GM21526 (cell line): ENCODE measurements at regions not wholly inside any gene's neighbourhood (a gene's known extent, or its start where the extent isn't known, plus 50 kb on each side); places are given as distances from the start of the nearest gene placed in this dataset.
A peak's percentile ranks its signal among the peaks of the same experiment; 100 is the strongest.
"Not testable (repeated sequence)": the region's sequence is repeated elsewhere in the genome, so short reads cannot be mapped to it uniquely, and the experiment has no call there.

ENCODE experiments used
- ATAC-seq: cut with Tn5 transposase; IDR thresholded peaks from one replicate; pipeline ENCODE4 v1.9.1; 2021; ENCODE audit warnings: moderate library complexity; ENCODE audit not compliant: unreplicated experiment, low FRiP score

GRCh38 chr9:38342532-38342931, 50.0 kb upstream of the ALDH1B1 start:
- no peak for ATAC-seq

GRCh38 chr9:38342096-38342495, 50.4 kb upstream of the ALDH1B1 start:
- ATAC-seq = no peak

DNA sequence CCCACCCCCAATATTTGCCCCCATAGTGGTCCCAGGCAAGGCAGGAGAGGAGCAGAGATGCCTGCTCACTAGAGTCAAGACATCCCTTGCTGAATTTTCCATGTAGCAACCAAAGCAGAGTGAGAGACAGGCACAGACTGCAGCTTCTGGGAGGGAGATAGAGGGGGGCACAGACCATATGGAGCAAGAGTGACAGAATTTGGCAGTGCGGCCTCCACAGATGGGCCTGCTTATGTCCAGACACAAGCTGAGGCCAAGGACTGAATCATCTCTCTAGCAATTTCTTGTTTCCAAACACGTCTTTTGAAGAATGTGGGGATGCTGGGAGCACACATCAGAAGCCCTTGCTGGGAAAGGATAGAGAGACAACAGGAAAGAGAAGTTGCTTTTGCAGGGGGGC, 53.0 kb upstream of the ALDH1B1 start:
- ATAC-seq = no peak

DNA sequence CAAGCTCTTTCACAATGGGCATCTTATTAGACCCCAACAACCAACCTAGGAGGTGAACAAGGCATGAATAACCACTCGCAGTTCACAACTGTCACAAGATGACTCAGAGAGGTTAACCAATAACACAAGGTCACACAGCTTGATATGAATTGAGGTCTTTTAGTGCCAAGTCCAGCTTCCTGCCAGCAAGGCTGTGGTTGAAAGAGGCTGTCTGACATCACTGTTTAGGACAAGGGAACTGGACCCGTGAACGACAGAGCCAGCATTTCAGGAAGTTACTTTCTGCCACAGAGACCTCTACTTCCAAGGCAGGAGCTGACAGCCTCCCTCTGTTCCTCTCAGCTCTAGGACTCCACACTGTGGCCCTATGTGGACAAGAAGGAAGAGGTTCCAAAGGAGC, 53.4 kb upstream of the ALDH1B1 start:
- no peak for ATAC-seq

GRCh38 chr9:38338342-38339018, 54.0 kb upstream of the ALDH1B1 start:
- ATAC-seq = no peak

DNA sequence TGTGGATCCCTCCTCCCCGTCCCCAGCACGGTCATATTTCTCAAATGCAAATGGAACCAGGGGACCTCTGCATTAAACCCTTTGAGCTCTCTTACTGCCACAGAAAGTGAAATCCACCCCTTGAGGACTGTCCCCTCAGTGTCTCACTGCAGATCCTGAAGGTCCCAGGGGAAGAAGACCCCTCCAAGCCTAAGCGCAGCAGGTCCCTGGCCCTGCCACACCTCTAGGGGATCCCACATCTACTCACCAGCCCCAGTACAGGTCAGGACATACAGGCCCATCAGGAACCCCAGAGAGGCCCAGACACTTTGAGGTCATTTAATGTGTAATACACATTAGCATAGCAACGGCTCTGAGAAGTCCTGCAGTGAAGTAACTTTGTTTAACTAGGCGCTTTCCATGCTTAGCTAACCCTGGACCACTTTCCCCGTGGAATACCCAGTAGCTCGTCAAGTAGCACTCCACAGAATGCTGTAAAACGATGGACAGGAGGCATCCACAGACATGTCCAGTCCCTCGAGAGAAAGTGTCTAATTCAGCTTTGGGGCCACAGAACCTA, 54.7 kb upstream of the ALDH1B1 start:
- no peak for ATAC-seq

GRCh38 chr9:38337181-38337580, 55.3 kb upstream of the ALDH1B1 start:
- ATAC-seq = no peak

DNA sequence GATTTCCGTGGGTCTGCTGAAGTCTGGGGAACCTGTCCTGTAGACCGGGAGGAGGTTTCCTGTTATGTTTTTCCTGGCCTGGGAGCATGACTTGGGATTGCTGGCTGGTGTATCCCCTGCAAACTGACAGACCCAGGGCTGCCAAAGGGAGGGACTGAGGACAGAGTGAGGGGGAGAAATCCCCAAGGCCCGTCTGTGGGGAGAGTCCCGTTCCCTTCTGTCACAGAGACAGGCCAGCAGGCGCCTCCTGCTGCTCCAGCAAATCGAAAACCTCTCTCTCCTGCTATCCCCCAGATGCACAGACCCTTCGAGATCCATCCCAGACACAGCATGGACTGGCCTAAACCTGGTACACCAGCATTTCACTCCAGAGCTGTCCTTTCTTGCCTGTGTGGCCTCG, 56.2 kb upstream of the ALDH1B1 start:
- ATAC-seq = no peak

DNA sequence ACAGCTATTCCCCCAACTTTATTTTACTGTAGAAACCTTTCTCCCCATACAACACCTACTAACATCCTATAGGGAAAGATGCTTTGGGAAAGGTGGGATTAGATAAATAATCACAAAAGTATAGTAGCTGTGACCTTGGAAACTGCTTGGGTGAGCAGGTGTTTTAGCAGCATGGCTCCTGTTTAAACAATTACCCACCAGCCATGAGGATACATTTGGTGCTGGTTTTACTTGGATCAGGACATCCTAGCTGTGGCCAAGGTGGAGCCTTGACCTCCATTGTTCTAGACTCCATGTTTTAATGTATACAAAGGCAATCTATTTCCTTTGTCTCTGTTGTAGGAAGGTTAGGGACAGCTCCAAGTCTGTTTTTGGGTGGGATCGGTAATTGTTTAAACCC, 56.8 kb upstream of the ALDH1B1 start:
- ATAC-seq = no peak

- ATAC-seq = no peak
Observed at GRCh38 chr9:38334234-38334633, 58.3 kb upstream of the ALDH1B1 start.

GRCh38 chr9:38333047-38333446, 59.5 kb upstream of the ALDH1B1 start:
- no peak for ATAC-seq

- ATAC-seq = no peak
Observed at GRCh38 chr9:38332625-38333024, 59.9 kb upstream of the ALDH1B1 start.

- ATAC-seq = no peak
Observed at GRCh38 chr9:38331141-38331540, 61.4 kb upstream of the ALDH1B1 start.

GRCh38 chr9:38329968-38330367, 62.5 kb upstream of the ALDH1B1 start:
- ATAC-seq = no peak

DNA sequence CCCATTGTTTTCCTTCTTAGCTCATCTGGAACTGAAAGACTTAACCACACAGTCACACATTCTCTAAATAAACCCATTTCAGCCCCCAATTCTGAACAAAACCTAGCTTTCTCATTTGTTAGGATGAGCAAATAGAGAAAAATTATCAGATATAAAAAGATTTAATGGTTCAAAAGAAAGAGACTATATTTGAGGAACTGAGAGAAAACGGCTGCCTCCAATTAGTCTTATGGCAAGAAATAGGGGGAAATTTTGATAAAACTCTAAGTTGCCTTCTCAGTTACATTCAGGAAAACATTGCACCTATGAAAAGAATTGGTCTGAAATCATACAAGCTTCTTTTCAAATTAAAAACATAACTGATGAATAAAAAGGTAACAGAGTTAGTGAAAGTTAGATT, 63.7 kb upstream of the ALDH1B1 start:
- no peak for ATAC-seq

GRCh38 chr9:38326122-38326521, 66.4 kb upstream of the ALDH1B1 start:
- ATAC-seq = no peak

- ATAC-seq = not testable (repeated sequence)
Observed at GRCh38 chr9:38324213-38324612, 68.3 kb upstream of the ALDH1B1 start.

GRCh38 chr9:38322937-38323336, 69.6 kb upstream of the ALDH1B1 start:
- ATAC-seq = no peak

DNA sequence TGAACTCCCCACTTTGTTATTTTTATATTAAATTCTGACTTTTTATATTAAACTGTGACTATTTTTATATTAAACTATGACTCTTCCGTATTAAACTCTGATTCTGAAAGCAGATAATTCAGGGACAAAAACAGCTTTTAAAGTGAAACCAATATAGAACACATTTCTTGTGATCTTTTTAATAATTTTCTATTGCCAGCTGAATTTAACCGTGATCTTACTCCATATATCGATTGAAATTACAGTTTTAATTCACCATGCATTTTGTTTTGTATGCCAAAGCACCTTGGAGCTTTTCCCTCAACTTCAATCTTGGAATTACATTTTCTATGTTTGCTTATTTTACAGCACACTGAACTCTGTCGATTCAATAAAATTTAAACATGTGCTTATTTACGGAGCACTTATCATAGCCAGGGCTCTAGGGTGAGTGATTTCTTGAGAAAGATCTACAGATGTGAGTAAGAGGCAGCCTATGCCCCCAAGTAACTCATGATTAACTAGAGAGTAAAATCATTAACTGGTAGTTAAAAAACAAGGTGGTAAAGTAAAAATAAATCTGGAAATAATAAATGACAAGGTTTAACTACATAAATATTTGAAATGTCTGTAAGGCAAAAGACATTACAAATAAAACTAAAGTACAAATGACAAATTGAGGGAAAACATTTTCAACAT, 72.9 kb upstream of the ALDH1B1 start:
- ATAC-seq = no peak

GRCh38 chr9:38318759-38319495, 73.6 kb upstream of the ALDH1B1 start:
- ATAC-seq = peak; percentile 84

DNA sequence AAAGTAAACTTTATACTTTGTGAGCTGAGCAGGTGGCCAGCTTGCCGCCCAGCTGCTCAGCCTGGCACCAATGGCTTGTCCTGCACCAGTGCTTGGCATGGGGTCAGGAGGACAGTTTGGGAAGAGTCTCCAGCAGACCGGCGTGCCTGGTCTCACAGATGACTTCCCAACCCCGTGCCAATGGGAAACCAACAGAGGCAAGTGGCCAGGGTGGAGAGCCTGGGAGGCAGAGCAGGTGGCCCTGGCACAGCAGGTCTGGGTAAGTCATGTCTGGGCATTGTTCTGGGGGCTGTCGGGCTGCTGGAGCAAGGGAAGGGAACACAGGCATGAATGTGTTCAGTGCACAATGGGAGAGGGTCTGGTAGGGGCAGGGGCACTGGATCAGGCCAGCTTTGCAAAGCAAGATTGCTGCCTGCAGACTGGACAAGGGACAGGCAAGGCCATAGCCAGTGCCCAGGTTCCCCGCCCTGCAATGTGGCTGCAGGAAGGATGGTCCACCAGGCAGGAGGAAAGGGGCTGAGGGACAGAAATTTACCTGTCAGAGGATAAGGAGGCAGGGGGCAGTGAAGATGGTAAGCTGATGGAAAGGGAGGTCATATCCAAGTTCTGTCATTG, 76.2 kb upstream of the ALDH1B1 start:
- no peak for ATAC-seq
